Chondrocyte (in vitro differentiated cells): ENCODE measurements at regions not wholly inside any gene's neighbourhood (a gene's known extent, or its start where the extent isn't known, plus 50 kb on each side); places are given as distances from the start of the nearest gene placed in this dataset.

Experiments used
- DNase-seq: peaks from one replicate; pipeline ENCODE4 v3.0.0; 2021; ENCODE audit warnings: mixed read lengths, low spot score
- H3K27ac Mint-ChIP-seq: one replicate; pipeline ENCODE4 v1.8.0; 2021; ENCODE audit warnings: mild to moderate bottlenecking, moderate library complexity, mixed read lengths; ENCODE audit not compliant: unreplicated experiment
- H3K27me3 Mint-ChIP-seq: 2 replicates; pipeline ENCODE4 v1.8.0; 2021; ENCODE audit warnings: low read depth, mixed read lengths
- H3K36me3 Mint-ChIP-seq: 2 replicates; pipeline ENCODE4 v1.8.0; 2021; ENCODE audit warnings: low read depth, mixed read lengths
- H3K4me1 Mint-ChIP-seq: 2 replicates; pipeline ENCODE4 v1.8.0; 2021; ENCODE audit warnings: low read depth, mild to moderate bottlenecking, mixed read lengths
- H3K4me3 Mint-ChIP-seq: one replicate; pipeline ENCODE4 v1.8.0; 2021; ENCODE audit warnings: mild to moderate bottlenecking, moderate library complexity, mixed read lengths; ENCODE audit not compliant: unreplicated experiment
- H3K9me3 Mint-ChIP-seq: 2 replicates; pipeline ENCODE4 v1.8.0; 2021; ENCODE audit warnings: low read depth, mixed read lengths
- TF ChIP-seq, protein P1 (sequence below): fragments of 200-600 bp; sonication (generic); IDR thresholded peaks from 2 replicates; pipeline ENCODE4 v1.5.0; 2021; ENCODE audit warnings: antibody characterized with exemption, mild to moderate bottlenecking, moderate library complexity

DNA sequence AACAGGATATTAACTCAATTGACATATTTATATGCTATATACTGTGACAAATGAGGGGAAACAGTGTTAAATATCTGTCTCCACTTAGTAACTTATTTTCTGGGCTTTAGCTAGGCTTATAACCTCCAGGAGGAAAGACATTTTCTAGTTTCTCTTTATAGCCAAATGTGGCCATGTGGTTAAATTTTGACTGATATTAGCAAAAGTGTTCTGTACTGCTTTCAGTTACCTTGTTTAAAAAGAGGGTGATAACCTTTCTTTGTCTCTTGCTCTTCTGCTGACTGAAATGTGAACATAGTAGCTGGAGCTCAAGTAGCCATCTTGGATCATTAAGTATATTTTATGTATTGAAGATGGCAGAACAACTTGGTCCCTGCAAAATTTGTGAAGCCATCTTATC lies 253.7 kb downstream of the PDHA2 start:
- Mint-ChIP-seq H3K4me3 (no peak overlapping the region), H3K27ac (no peak overlapping the region), H3K36me3 (no peaks in the 10 kb centered on the region), H3K27me3 (no peaks in the 10 kb centered on the region), H3K4me1 (no peaks in the 10 kb centered on the region), H3K9me3 (peaks cover 3% of the 10 kb centered on the region)
- no peak for DNase-seq
- TF ChIP-seq, protein P1, sequence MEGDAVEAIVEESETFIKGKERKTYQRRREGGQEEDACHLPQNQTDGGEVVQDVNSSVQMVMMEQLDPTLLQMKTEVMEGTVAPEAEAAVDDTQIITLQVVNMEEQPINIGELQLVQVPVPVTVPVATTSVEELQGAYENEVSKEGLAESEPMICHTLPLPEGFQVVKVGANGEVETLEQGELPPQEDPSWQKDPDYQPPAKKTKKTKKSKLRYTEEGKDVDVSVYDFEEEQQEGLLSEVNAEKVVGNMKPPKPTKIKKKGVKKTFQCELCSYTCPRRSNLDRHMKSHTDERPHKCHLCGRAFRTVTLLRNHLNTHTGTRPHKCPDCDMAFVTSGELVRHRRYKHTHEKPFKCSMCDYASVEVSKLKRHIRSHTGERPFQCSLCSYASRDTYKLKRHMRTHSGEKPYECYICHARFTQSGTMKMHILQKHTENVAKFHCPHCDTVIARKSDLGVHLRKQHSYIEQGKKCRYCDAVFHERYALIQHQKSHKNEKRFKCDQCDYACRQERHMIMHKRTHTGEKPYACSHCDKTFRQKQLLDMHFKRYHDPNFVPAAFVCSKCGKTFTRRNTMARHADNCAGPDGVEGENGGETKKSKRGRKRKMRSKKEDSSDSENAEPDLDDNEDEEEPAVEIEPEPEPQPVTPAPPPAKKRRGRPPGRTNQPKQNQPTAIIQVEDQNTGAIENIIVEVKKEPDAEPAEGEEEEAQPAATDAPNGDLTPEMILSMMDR = no peak

DNA sequence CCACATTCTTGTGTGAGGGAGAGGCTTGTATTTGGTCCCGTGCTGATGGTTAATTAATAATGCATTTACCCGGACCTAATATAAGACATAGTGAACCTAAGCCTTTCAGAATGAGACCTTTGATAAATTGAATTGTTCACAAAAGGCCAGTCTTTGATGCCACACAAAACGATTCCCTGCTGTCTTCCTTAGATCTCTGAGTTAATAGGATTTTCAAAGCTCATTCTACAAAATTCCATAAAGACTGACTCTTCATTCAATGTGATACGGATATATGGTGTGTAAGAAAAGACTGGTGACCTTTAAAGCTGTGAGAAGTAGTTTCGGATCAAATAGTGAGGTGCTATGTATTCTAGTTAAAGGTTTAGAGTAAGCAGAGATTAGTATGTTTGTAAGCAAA lies 254.3 kb downstream of the PDHA2 start:
- peaks cover 1% of the 10 kb centered on the region for H3K9me3 Mint-ChIP-seq
- no peaks in the 10 kb centered on the region for H3K4me1 Mint-ChIP-seq
- no peak for DNase-seq
- TF ChIP-seq, protein P1 = no peak
- H3K36me3 Mint-ChIP-seq = no peaks in the 10 kb centered on the region
- no peak overlapping the region for H3K4me3 Mint-ChIP-seq
- no peak overlapping the region for H3K27ac Mint-ChIP-seq
- no peaks in the 10 kb centered on the region for H3K27me3 Mint-ChIP-seq

DNA sequence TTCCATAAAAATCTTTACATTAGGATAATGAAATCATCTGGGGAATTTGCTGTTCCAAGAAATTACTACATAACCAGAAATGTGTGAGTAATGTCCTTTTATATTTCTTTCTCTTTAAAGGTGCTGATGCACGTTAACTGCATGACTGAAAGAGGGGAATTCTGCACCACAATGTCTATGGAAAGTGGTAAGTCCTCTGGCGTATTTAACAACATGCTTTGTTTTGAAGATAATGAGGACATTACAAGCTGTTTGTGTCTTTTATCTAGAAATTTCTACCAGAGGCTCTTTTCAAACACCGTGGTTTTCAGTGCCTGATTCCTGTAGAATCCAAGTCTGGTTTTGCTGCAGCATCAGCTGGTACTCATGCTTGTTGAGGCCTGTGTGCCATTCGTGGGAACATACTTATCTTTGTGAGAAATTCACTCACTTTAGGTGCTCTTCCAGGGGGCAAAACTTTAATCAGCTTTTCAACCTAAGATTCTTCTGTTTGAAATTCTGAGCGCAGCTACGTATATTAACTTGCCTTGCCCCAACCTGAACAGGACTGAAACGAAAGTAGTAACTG lies 257.2 kb downstream of the PDHA2 start:
- no peak overlapping the region for H3K4me3 Mint-ChIP-seq
- no peak for DNase-seq
- peaks cover 2% of the 10 kb centered on the region for H3K9me3 Mint-ChIP-seq
- H3K27me3 Mint-ChIP-seq = no peaks in the 10 kb centered on the region
- peaks cover 3% of the 10 kb centered on the region for H3K4me1 Mint-ChIP-seq
- H3K27ac Mint-ChIP-seq = no peak overlapping the region
- H3K36me3 Mint-ChIP-seq = no peaks in the 10 kb centered on the region
- TF ChIP-seq, protein P1 = no peak

DNA sequence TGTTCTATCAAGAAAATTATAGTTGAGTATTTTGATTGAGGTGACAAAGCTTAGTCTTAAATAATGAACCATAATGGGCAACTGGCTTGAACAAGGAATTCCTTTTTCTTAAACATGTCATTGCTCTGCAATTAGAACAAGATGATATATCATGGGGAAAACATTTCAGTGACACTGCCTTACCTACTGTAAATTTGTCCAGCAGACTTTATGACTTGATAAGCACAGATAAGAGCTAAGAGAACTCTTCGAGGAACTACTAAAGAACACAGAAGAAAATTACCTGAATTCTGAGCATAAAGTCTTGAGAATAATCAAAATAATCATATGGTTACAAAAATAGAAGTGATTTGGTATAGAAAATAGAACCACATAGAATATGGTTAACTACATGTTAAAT lies 257.8 kb downstream of the PDHA2 start:
- Mint-ChIP-seq H3K4me1 (peaks cover 7% of the 10 kb centered on the region), H3K27ac (no peak overlapping the region), H3K4me3 (no peak overlapping the region), H3K9me3 (peaks cover 2% of the 10 kb centered on the region), H3K36me3 (no peaks in the 10 kb centered on the region), H3K27me3 (no peaks in the 10 kb centered on the region)
- TF ChIP-seq, protein P1 = no peak
- DNase-seq = no peak

DNA sequence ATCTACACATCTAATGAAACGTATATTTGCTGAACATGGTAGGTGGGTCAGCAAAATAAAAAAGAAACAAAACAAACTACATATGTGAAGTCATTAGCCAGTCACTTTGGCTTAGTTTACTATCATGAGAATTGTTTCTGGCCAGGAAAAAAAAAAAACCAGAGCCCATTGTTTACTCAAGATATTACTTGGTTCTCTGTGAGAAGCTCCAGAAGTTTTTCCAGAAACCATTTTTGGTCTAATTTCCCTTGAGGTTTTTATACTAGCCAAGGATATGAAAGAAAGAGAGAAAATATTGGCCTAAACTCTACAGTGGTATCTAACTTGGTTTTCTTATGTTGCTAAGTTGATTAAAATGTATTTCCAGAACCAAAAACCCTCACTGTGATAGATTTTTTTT lies 259.1 kb downstream of the PDHA2 start:
- H3K9me3 Mint-ChIP-seq = peaks cover 2% of the 10 kb centered on the region
- no peak overlapping the region for H3K4me3 Mint-ChIP-seq
- peaks cover 10% of the 10 kb centered on the region for H3K4me1 Mint-ChIP-seq
- TF ChIP-seq, protein P1 = no peak
- H3K27me3 Mint-ChIP-seq = no peaks in the 10 kb centered on the region
- H3K27ac Mint-ChIP-seq = no peak overlapping the region
- no peak for DNase-seq
- H3K36me3 Mint-ChIP-seq = no peaks in the 10 kb centered on the region
